Neuronal stem cell (in vitro differentiated cells): ENCODE measurements at regions not wholly inside any gene's neighbourhood (a gene's known extent, or its start where the extent isn't known, plus 50 kb on each side); places are given as distances from the start of the nearest gene placed in this dataset.

Source experiments
- DNase-seq: peaks from one replicate; pipeline ENCODE4 v3.0.0-alpha.2; 2013; ENCODE audit warnings: low spot score
- H2AFZ ChIP-seq: one replicate; pipeline ENCODE4 v1.6.1; 2013; ENCODE audit warnings: mild to moderate bottlenecking, low read length, inconsistent platforms
- H2AK5ac ChIP-seq: 2 replicates; pipeline ENCODE4 v1.6.1; 2013; ENCODE audit warnings: low read depth, mild to moderate bottlenecking, inconsistent platforms, low read length, moderate library complexity, mixed read lengths
- H2BK120ac ChIP-seq: 2 replicates; pipeline ENCODE4 v1.6.1; 2013; ENCODE audit warnings: low read depth, mild to moderate bottlenecking, inconsistent platforms, low read length, moderate library complexity, mixed read lengths
- H2BK12ac ChIP-seq: one replicate; pipeline ENCODE4 v1.6.1; 2013; ENCODE audit warnings: low read length, inconsistent platforms
- H2BK15ac ChIP-seq: 2 replicates; pipeline ENCODE4 v1.6.1; 2013; ENCODE audit warnings: mild to moderate bottlenecking, low read length, inconsistent platforms, mixed read lengths
- H2BK5ac ChIP-seq: one replicate; pipeline ENCODE4 v1.6.1; 2013; ENCODE audit warnings: inconsistent platforms, mild to moderate bottlenecking, low read length, moderate library complexity
- H3K14ac ChIP-seq: one replicate; pipeline ENCODE4 v1.6.1; 2013; ENCODE audit warnings: low read length, inconsistent platforms
- H3K18ac ChIP-seq: 2 replicates; pipeline ENCODE4 v1.6.1; 2013; ENCODE audit warnings: low read length, inconsistent platforms
- H3K23ac ChIP-seq: 2 replicates; pipeline ENCODE4 v1.6.1; 2013; ENCODE audit warnings: low read depth, mild to moderate bottlenecking, mixed read lengths, low read length, inconsistent platforms; ENCODE audit not compliant: poor library complexity
- H3K27ac ChIP-seq: replicated peaks from 3 replicates; pipeline ENCODE4 v1.5.1; 2013; ENCODE audit warnings: low read length, inconsistent platforms
- H3K27me3 ChIP-seq, 3 experiments: 2 replicates each; pipeline ENCODE4 v1.6.1; 2013; ENCODE audit warnings: low read length in 3 of 3, mild to moderate bottlenecking in 2 of 3, inconsistent platforms in 1 of 3, low read depth in 1 of 3, mixed read lengths in 1 of 3, moderate library complexity in 1 of 3; ENCODE audit not compliant: control insufficient read depth in 3 of 3, insufficient read depth in 3 of 3
- H3K36me3 ChIP-seq, 2 donors: replicated peaks in 1 of 2; 2 replicates each; pipeline ENCODE4 v1.6.1; 2013; ENCODE audit warnings: low read length in 2 of 2; ENCODE audit not compliant: control insufficient read depth in 2 of 2, insufficient read depth in 2 of 2
- H3K4ac ChIP-seq: 2 replicates; pipeline ENCODE4 v1.6.1; 2013; ENCODE audit warnings: inconsistent platforms, mild to moderate bottlenecking, low read length, moderate library complexity
- H3K4me1 ChIP-seq, 2 donors: 1 replicate in 1 of 2; 2 replicates in 1 of 2; pipeline ENCODE4 v1.6.1; 2013; ENCODE audit warnings: low read length in 2 of 2, low read depth in 1 of 2; ENCODE audit not compliant: control insufficient read depth in 2 of 2, insufficient read depth in 1 of 2
- H3K4me2 ChIP-seq: one replicate; pipeline ENCODE4 v1.6.1; 2013; ENCODE audit warnings: mild to moderate bottlenecking, low read length, inconsistent platforms; ENCODE audit not compliant: insufficient read depth, poor library complexity, severe bottlenecking
- H3K4me3 ChIP-seq, 2 donors: 2 replicates each; pipeline ENCODE4 v1.5.1; 2013; ENCODE audit warnings: low read length in 2 of 2, mild to moderate bottlenecking in 2 of 2, inconsistent platforms in 1 of 2, moderate library complexity in 1 of 2
- H3K79me1 ChIP-seq: one replicate; pipeline ENCODE4 v1.6.1; 2013; ENCODE audit warnings: low read depth, mild to moderate bottlenecking, inconsistent platforms, low read length, moderate library complexity
- H3K9ac ChIP-seq: one replicate; pipeline ENCODE4 v1.6.1; 2013; ENCODE audit warnings: mild to moderate bottlenecking, low read depth, low read length, inconsistent platforms; ENCODE audit not compliant: poor library complexity
- H3K9me3 ChIP-seq, 2 donors: replicated peaks in 1 of 2; 2 replicates each; pipeline versions ENCODE3 to v1.6.1; 2013; ENCODE audit warnings: low read length in 2 of 2, mild to moderate bottlenecking in 2 of 2, inconsistent platforms in 1 of 2, low read depth in 1 of 2, mixed read lengths in 1 of 2, moderate library complexity in 1 of 2; ENCODE audit not compliant: control insufficient read depth in 2 of 2, insufficient read depth in 1 of 2
- H4K8ac ChIP-seq: one replicate; pipeline ENCODE4 v1.6.1; 2013; ENCODE audit warnings: low read depth, mild to moderate bottlenecking, inconsistent platforms, low read length, moderate library complexity
- H4K91ac ChIP-seq: one replicate; pipeline ENCODE4 v1.6.1; 2013; ENCODE audit warnings: low read length, low read depth, mild to moderate bottlenecking, inconsistent platforms; ENCODE audit not compliant: poor library complexity
- WGBS, 2 donors: extraction: QIAGEN DNeasy Blood & Tissue Kit; methylation state at CpG; one replicate each; pipeline ENCODE4 v1.1.7; 2013; ENCODE audit warnings: missing lambda C conversion rate in 2 of 2, mixed read lengths in 1 of 2; ENCODE audit not compliant: insufficient read length in 2 of 2, insufficient replicate concordance in 1 of 2; ENCODE audit errors: extremely low coverage in 2 of 2; 5-methylcytosine and 5-hydroxymethylcytosine counted together

GRCh38 chr2:123908522-123908921 lies 116.6 kb upstream of the CNTNAP5 start:
- H3K79me1 ChIP-seq: no peaks in the 10 kb centered on the region
- H3K9ac ChIP-seq: no peak overlapping the region
- no peaks in the 10 kb centered on the region for H3K36me3 ChIP-seq
- no peak overlapping the region for H3K14ac ChIP-seq
- H3K4me1 ChIP-seq: peaks cover 0 to 2% of the 10 kb centered on the region in 2 donors
- H4K8ac ChIP-seq: no peak overlapping the region
- no CpG with 5 or more reads among the region's 2 CpGs for WGBS, 2 donors
- H4K91ac ChIP-seq: no peak overlapping the region
- no peak overlapping the region for H3K27ac ChIP-seq
- H3K9me3 ChIP-seq: no peaks in the 10 kb centered on the region
- H2AK5ac ChIP-seq: no peak overlapping the region
- H2BK12ac ChIP-seq: no peak overlapping the region
- no peak overlapping the region for H3K18ac ChIP-seq
- H2BK120ac ChIP-seq: no peak overlapping the region
- H3K4ac ChIP-seq: no peak overlapping the region
- H2AFZ ChIP-seq: no peak overlapping the region
- no peak overlapping the region for H3K23ac ChIP-seq
- no peak for DNase-seq
- H3K4me2 ChIP-seq: no peak overlapping the region
- no peak overlapping the region for H2BK15ac ChIP-seq
- no peak overlapping the region for H2BK5ac ChIP-seq
- no peaks in the 10 kb centered on the region for H3K27me3 ChIP-seq
- H3K4me3 ChIP-seq: no peak overlapping the region

- Histone ChIP-seq H3K27me3 (no peaks in the 10 kb centered on the region), H3K9me3 (no peaks in the 10 kb centered on the region), H3K9ac (no peak overlapping the region), H4K8ac (no peak overlapping the region), H3K4me2 (no peak overlapping the region), H2BK15ac (no peak overlapping the region), H3K27ac (no peak overlapping the region), H3K23ac (no peak overlapping the region), H2AK5ac (no peak overlapping the region), H4K91ac (no peak overlapping the region), H3K14ac (no peak overlapping the region), H2BK120ac (no peak overlapping the region), H2BK5ac (no peak overlapping the region), H3K4me3 (no peak overlapping the region), H2AFZ (no peak overlapping the region), H3K4ac (no peak overlapping the region), H3K36me3 (no peaks in the 10 kb centered on the region), H3K18ac (no peak overlapping the region), H2BK12ac (no peak overlapping the region), H3K4me1 (no peaks in the 10 kb centered on the region), H3K79me1 (no peaks in the 10 kb centered on the region)
- DNase-seq: no peak
- WGBS, 2 donors: no CpG with 5 or more reads among the region's 4 CpGs
Observed at GRCh38 chr2:123912171-123912570, 112.9 kb upstream of the CNTNAP5 start.

GRCh38 chr2:123913143-123913735 lies 111.8 kb upstream of the CNTNAP5 start:
- WGBS, 2 donors: no CpG with 5 or more reads among the region's 8 CpGs

GRCh38 chr2:123915380-123915779 lies 109.7 kb upstream of the CNTNAP5 start:
- H3K4ac ChIP-seq: no peak overlapping the region
- H2BK5ac ChIP-seq: no peak overlapping the region
- H3K9ac ChIP-seq: no peak overlapping the region
- no peaks in the 10 kb centered on the region for H3K79me1 ChIP-seq
- H2BK12ac ChIP-seq: no peak overlapping the region
- H4K8ac ChIP-seq: no peak overlapping the region
- H3K14ac ChIP-seq: no peak overlapping the region
- H2AK5ac ChIP-seq: no peak overlapping the region
- H3K23ac ChIP-seq: no peak overlapping the region
- no peaks in the 10 kb centered on the region for H3K36me3 ChIP-seq
- H2AFZ ChIP-seq: no peak overlapping the region
- H3K18ac ChIP-seq: no peak overlapping the region
- no peak overlapping the region for H3K4me3 ChIP-seq
- no peaks in the 10 kb centered on the region for H3K9me3 ChIP-seq
- H4K91ac ChIP-seq: no peak overlapping the region
- no peak overlapping the region for H2BK120ac ChIP-seq
- WGBS, 2 donors: no CpG with 5 or more reads among the region's 2 CpGs
- no peaks in the 10 kb centered on the region for H3K27me3 ChIP-seq
- DNase-seq: no peak
- no peaks in the 10 kb centered on the region for H3K4me1 ChIP-seq
- H3K27ac ChIP-seq: no peak overlapping the region
- no peak overlapping the region for H3K4me2 ChIP-seq
- no peak overlapping the region for H2BK15ac ChIP-seq

More at GRCh38 chr2:123913143-123913735, 111.8 kb upstream of the CNTNAP5 start:
- Histone ChIP-seq H4K91ac (no peak overlapping the region), H3K36me3 (no peaks in the 10 kb centered on the region), H3K27me3 (no peaks in the 10 kb centered on the region), H2AFZ (no peak overlapping the region), H3K9ac (no peak overlapping the region), H3K4ac (no peak overlapping the region), H3K4me2 (no peak overlapping the region), H2BK12ac (no peak overlapping the region), H3K18ac (no peak overlapping the region), H3K79me1 (no peaks in the 10 kb centered on the region), H4K8ac (no peak overlapping the region), H2BK15ac (no peak overlapping the region), H2BK120ac (no peak overlapping the region), H3K27ac (no peak overlapping the region), H2AK5ac (no peak overlapping the region), H3K14ac (no peak overlapping the region), H3K23ac (no peak overlapping the region), H2BK5ac (no peak overlapping the region), H3K4me1 (no peaks in the 10 kb centered on the region), H3K4me3 (no peak overlapping the region), H3K9me3 (no peaks in the 10 kb centered on the region)
- DNase-seq: no peak
